ENCODE measurements at regions not wholly inside any gene's neighbourhood (a gene's known extent, or its start where the extent isn't known, plus 50 kb on each side); places are given as distances from the start of the nearest gene placed in this dataset.

DNA sequence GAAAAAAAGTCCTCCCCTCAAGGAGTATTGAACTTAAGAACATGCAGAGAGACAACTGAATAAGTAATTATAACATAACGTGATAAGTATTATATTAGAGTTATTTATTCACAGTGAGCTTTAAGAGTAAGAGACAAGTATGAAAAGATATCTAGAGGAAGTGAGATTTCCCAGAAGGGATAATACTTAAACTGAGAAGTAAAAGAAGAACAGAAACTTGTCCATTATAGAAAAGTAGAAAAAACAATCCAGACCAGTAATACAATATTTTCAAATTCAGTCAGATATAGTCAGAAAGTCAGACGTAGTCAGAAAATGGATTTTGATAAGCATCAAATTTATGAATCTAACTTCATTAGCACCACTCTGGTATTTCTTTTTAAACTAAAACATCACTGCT lies 613.0 kb upstream of the CCNG1 start:
- H3K36me3 ChIP-seq (ENCODE audit: control insufficient read depth, insufficient read depth, low read length) = no peaks in the 10 kb centered on the region
- H3K27me3 ChIP-seq (ENCODE audit: control insufficient read depth, insufficient read depth, low read length) = no peaks in the 10 kb centered on the region
- no peaks in the 10 kb centered on the region for H3K9me3 ChIP-seq (ENCODE audit: control insufficient read depth, insufficient read depth, low read length)
- H3K27ac ChIP-seq (ENCODE audit: low read depth, low read length) = no peak overlapping the region
- DNase-seq (ENCODE audit: low read depth in 4 of 6, low spot score in 6 of 6) = no peak
- WGBS (ENCODE audit: insufficient coverage) = no CpG with 5 or more reads among the region's 2 CpGs
- H3K4me1 ChIP-seq (ENCODE audit: control insufficient read depth, insufficient read depth, low read length) = no peaks in the 10 kb centered on the region
- no peak overlapping the region for H3K4me3 ChIP-seq (ENCODE audit: low read depth, low read length)

GRCh38 chr5:162837155-162837554 lies 600.2 kb upstream of the CCNG1 start:
- Histone ChIP-seq H3K27ac (ENCODE audit: low read depth, low read length) (no peak overlapping the region), H3K27me3 (ENCODE audit: control insufficient read depth, insufficient read depth, low read length) (no peaks in the 10 kb centered on the region), H3K9me3 (ENCODE audit: control insufficient read depth, insufficient read depth, low read length) (no peaks in the 10 kb centered on the region), H3K4me3 (ENCODE audit: low read depth, low read length) (no peak overlapping the region), H3K4me1 (ENCODE audit: control insufficient read depth, insufficient read depth, low read length) (no peaks in the 10 kb centered on the region), H3K36me3 (ENCODE audit: control insufficient read depth, insufficient read depth, low read length) (no peaks in the 10 kb centered on the region)
- peak in 2 of 6 donors; percentile 23 to 68 for DNase-seq (ENCODE audit: low read depth in 4 of 6, low spot score in 6 of 6)
- no CpG with 5 or more reads among the region's 1 CpG for WGBS (ENCODE audit: insufficient coverage)

DNA sequence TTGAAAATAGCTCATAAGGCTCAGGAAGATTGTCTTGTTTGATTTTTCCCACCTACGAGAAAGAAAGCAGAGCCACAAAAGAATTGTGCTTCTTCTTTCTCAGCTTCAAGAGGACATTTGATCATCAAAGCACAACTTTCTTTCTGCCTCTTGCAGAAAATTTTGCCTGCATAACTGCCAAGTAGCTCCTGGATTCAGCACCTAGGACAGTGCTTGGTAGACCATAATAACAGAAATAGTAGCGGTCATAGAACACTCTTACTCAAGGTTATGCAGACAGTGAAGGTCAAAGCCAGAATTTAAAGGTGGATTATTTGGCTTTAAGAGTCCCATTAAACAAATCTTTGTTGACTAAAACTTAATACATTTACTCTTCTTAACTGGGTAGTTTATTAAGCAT lies 594.7 kb upstream of the CCNG1 start:
- Histone ChIP-seq H3K27me3 (ENCODE audit: control insufficient read depth, insufficient read depth, low read length) (no peaks in the 10 kb centered on the region), H3K27ac (ENCODE audit: low read depth, low read length) (no peak overlapping the region), H3K4me3 (ENCODE audit: low read depth, low read length) (no peak overlapping the region), H3K36me3 (ENCODE audit: control insufficient read depth, insufficient read depth, low read length) (no peaks in the 10 kb centered on the region), H3K4me1 (ENCODE audit: control insufficient read depth, insufficient read depth, low read length) (no peaks in the 10 kb centered on the region), H3K9me3 (ENCODE audit: control insufficient read depth, insufficient read depth, low read length) (no peaks in the 10 kb centered on the region)
- no peak for DNase-seq (ENCODE audit: low read depth in 4 of 6, low spot score in 6 of 6)
- WGBS (ENCODE audit: insufficient coverage) = no CpG with 5 or more reads among the region's 2 CpGs

DNA sequence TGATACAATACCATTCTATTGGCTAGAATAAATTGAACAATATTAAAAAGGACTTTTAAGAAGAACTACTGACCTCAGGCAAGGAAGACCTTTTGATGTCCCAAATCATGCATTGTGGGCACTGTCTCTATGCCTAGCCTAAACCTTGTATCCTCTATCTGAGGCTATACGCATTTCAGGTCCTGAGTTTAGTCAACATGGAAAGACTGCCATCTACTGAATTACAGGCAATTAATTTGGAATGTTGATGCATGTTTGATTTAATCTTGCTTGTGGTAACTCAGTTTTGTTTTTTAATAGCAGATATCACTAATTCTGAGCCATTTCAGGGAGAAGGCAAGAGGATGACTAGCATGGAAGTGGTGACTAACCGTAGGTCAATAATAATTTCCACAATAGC lies 585.3 kb upstream of the CCNG1 start:
- H3K27me3 ChIP-seq (ENCODE audit: control insufficient read depth, insufficient read depth, low read length) = no peaks in the 10 kb centered on the region
- H3K27ac ChIP-seq (ENCODE audit: low read depth, low read length) = no peak overlapping the region
- DNase-seq (ENCODE audit: low read depth in 4 of 6, low spot score in 6 of 6) = peak in 2 of 6 donors; percentile 30 to 60
- no peaks in the 10 kb centered on the region for H3K9me3 ChIP-seq (ENCODE audit: control insufficient read depth, insufficient read depth, low read length)
- H3K36me3 ChIP-seq (ENCODE audit: control insufficient read depth, insufficient read depth, low read length) = no peaks in the 10 kb centered on the region
- WGBS (ENCODE audit: insufficient coverage) = no CpG with 5 or more reads among the region's 2 CpGs
- no peaks in the 10 kb centered on the region for H3K4me1 ChIP-seq (ENCODE audit: control insufficient read depth, insufficient read depth, low read length)
- no peak overlapping the region for H3K4me3 ChIP-seq (ENCODE audit: low read depth, low read length)

DNA sequence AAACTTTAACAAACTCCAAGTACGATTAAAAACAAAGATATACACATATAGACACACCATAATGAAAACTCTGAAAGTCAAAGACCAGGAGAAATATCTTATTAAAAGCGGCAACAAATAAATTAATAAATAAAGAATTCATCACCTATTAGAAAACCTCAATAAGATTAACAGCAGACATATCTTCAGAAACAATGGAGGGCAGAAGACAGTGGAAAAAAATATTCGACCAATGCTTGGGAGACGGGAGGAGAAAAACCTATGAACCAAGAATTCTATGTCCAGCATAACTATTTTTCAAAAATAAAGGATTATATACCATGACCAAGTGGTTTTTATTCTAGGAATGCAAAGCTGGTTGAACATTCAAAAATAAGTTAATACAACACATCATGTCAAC lies 578.6 kb upstream of the CCNG1 start:
- no peak overlapping the region for H3K4me3 ChIP-seq (ENCODE audit: low read depth, low read length)
- no peaks in the 10 kb centered on the region for H3K27me3 ChIP-seq (ENCODE audit: control insufficient read depth, insufficient read depth, low read length)
- whole genome bisulfite sequencing (ENCODE audit: insufficient coverage) = no CpG with 5 or more reads among the region's 4 CpGs
- DNase-seq (ENCODE audit: low read depth in 4 of 6, low spot score in 6 of 6) = no peak
- H3K4me1 ChIP-seq (ENCODE audit: control insufficient read depth, insufficient read depth, low read length) = no peaks in the 10 kb centered on the region
- H3K9me3 ChIP-seq (ENCODE audit: control insufficient read depth, insufficient read depth, low read length) = peaks cover 2% of the 10 kb centered on the region
- no peak overlapping the region for H3K27ac ChIP-seq (ENCODE audit: low read depth, low read length)
- no peaks in the 10 kb centered on the region for H3K36me3 ChIP-seq (ENCODE audit: control insufficient read depth, insufficient read depth, low read length)

DNA sequence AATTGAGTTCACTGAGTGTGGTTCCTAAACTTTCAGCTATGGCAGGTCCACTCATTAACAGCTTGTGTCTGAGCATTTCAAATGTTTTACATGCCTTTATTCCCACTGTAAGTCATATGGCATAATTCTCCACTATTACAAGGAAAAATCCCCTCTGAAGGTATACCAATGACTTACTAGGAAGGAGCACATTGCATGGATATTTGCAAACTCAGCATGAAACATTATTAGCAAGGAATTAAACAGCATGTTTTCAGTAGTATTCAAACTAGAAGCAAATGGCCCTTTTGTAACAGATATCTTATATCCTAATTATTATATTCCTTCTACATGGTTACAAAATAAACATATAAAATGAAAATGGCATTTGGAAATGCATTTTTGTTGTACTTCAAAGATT lies 566.4 kb upstream of the CCNG1 start:
- Histone ChIP-seq H3K27me3 (ENCODE audit: control insufficient read depth, insufficient read depth, low read length) (no peaks in the 10 kb centered on the region), H3K9me3 (ENCODE audit: control insufficient read depth, insufficient read depth, low read length) (no peaks in the 10 kb centered on the region), H3K36me3 (ENCODE audit: control insufficient read depth, insufficient read depth, low read length) (no peaks in the 10 kb centered on the region), H3K4me3 (ENCODE audit: low read depth, low read length) (no peak overlapping the region), H3K4me1 (ENCODE audit: control insufficient read depth, insufficient read depth, low read length) (no peaks in the 10 kb centered on the region), H3K27ac (ENCODE audit: low read depth, low read length) (no peak overlapping the region)
- DNase-seq (ENCODE audit: low read depth in 4 of 6, low spot score in 6 of 6) = no peak

- H3K27me3 ChIP-seq (ENCODE audit: control insufficient read depth, insufficient read depth, low read length) = no peaks in the 10 kb centered on the region
- H3K4me3 ChIP-seq (ENCODE audit: low read depth, low read length) = no peak overlapping the region
- H3K27ac ChIP-seq (ENCODE audit: low read depth, low read length) = no peak overlapping the region
- 95% methylated on average over 6 of the region's 12 CpGs for WGBS (ENCODE audit: insufficient coverage)
- no peaks in the 10 kb centered on the region for H3K9me3 ChIP-seq (ENCODE audit: control insufficient read depth, insufficient read depth, low read length)
- H3K36me3 ChIP-seq (ENCODE audit: control insufficient read depth, insufficient read depth, low read length) = no peaks in the 10 kb centered on the region
- no peak for DNase-seq (ENCODE audit: low read depth in 4 of 6, low spot score in 6 of 6)
- H3K4me1 ChIP-seq (ENCODE audit: control insufficient read depth, insufficient read depth, low read length) = no peaks in the 10 kb centered on the region
Observed at GRCh38 chr5:162882629-162883028, 554.8 kb upstream of the CCNG1 start.

GRCh38 chr5:162886717-162887116 lies 550.7 kb upstream of the CCNG1 start:
- Histone ChIP-seq H3K4me1 (ENCODE audit: control insufficient read depth, insufficient read depth, low read length) (no peaks in the 10 kb centered on the region), H3K27ac (ENCODE audit: low read depth, low read length) (no peak overlapping the region), H3K9me3 (ENCODE audit: control insufficient read depth, insufficient read depth, low read length) (no peaks in the 10 kb centered on the region), H3K27me3 (ENCODE audit: control insufficient read depth, insufficient read depth, low read length) (no peaks in the 10 kb centered on the region), H3K4me3 (ENCODE audit: low read depth, low read length) (no peak overlapping the region), H3K36me3 (ENCODE audit: control insufficient read depth, insufficient read depth, low read length) (no peaks in the 10 kb centered on the region)
- WGBS (ENCODE audit: insufficient coverage) = no CpG with 5 or more reads among the region's 6 CpGs
- no peak for DNase-seq (ENCODE audit: low read depth in 4 of 6, low spot score in 6 of 6)

- H3K4me3 ChIP-seq (ENCODE audit: low read depth, low read length) = no peak overlapping the region
- no peak for DNase-seq (ENCODE audit: low read depth in 4 of 6, low spot score in 6 of 6)
- no peaks in the 10 kb centered on the region for H3K36me3 ChIP-seq (ENCODE audit: control insufficient read depth, insufficient read depth, low read length)
- WGBS (ENCODE audit: insufficient coverage) = no CpG with 5 or more reads among the region's 2 CpGs
- H3K27ac ChIP-seq (ENCODE audit: low read depth, low read length) = no peak overlapping the region
- H3K9me3 ChIP-seq (ENCODE audit: control insufficient read depth, insufficient read depth, low read length) = no peaks in the 10 kb centered on the region
- no peaks in the 10 kb centered on the region for H3K4me1 ChIP-seq (ENCODE audit: control insufficient read depth, insufficient read depth, low read length)
- no peaks in the 10 kb centered on the region for H3K27me3 ChIP-seq (ENCODE audit: control insufficient read depth, insufficient read depth, low read length)
Observed at GRCh38 chr5:162888268-162888667, 549.1 kb upstream of the CCNG1 start.

- DNase-seq (ENCODE audit: low read depth in 4 of 6, low spot score in 6 of 6) = no peak
- WGBS (ENCODE audit: insufficient coverage) = 38% methylated on average over 2 of the region's 2 CpGs
- Histone ChIP-seq H3K4me1 (ENCODE audit: control insufficient read depth, insufficient read depth, low read length) (no peaks in the 10 kb centered on the region), H3K27me3 (ENCODE audit: control insufficient read depth, insufficient read depth, low read length) (no peaks in the 10 kb centered on the region), H3K27ac (ENCODE audit: low read depth, low read length) (no peak overlapping the region), H3K36me3 (ENCODE audit: control insufficient read depth, insufficient read depth, low read length) (no peaks in the 10 kb centered on the region), H3K4me3 (ENCODE audit: low read depth, low read length) (no peak overlapping the region), H3K9me3 (ENCODE audit: control insufficient read depth, insufficient read depth, low read length) (no peaks in the 10 kb centered on the region)
Observed at GRCh38 chr5:162911873-162912272, 525.5 kb upstream of the CCNG1 start.
